Gastrocnemius medialis (tissue), 4 donors: ENCODE measurements at regions not wholly inside any gene's neighbourhood (a gene's known extent, or its start where the extent isn't known, plus 50 kb on each side); places are given as distances from the start of the nearest gene placed in this dataset.

ENCODE experiments used
- ATAC-seq, 2 donors: fragments of 150-250 bp; one replicate each; pipeline ENCODE4 v1.9.1; 2016
- DNase-seq, 2 donors: peaks; one replicate each; pipeline ENCODE4 v3.0.0-alpha.2; 2019
- H3K27ac ChIP-seq, 4 donors: fragments of 200-600 bp; sonication (generic); 1 replicate in 1 of 4; 2 replicates in 3 of 4; pipeline ENCODE4 v1.5.1; 2016 to 2018; ENCODE audit warnings: mild to moderate bottlenecking in 2 of 4, moderate library complexity in 1 of 4
- H3K27me3 ChIP-seq, 3 donors: fragments of 200-600 bp; sonication (generic) in 2 of 3; 1 replicate in 1 of 3; 2 replicates in 2 of 3; pipeline versions ENCODE4 v1.5.1 to v1.6.0; 2016 to 2019; ENCODE audit warnings: mild to moderate bottlenecking in 1 of 3, moderate library complexity in 1 of 3
- H3K36me3 ChIP-seq, 2 donors: fragments of 200-600 bp; sonication (generic) in 1 of 2; one replicate each; pipeline ENCODE4 v1.5.1; 2017 to 2018
- H3K4me1 ChIP-seq, 2 donors: fragments of 200-600 bp; sonication (generic) in 1 of 2; one replicate each; pipeline ENCODE4 v1.5.1; 2016 to 2017; ENCODE audit warnings: mild to moderate bottlenecking in 2 of 2
- H3K4me3 ChIP-seq, 4 donors: fragments of 200-600 bp; sonication (generic) in 3 of 4; 1 replicate in 1 of 4; 2 replicates in 3 of 4; pipeline ENCODE4 v1.5.1; 2016 to 2019; ENCODE audit warnings: mild to moderate bottlenecking in 2 of 4
- H3K9me3 ChIP-seq, 3 donors: fragments of 200-600 bp; sonication (generic) in 2 of 3; 1 replicate in 1 of 3; 2 replicates in 2 of 3; pipeline ENCODE4 v1.5.1; 2016 to 2019
- CTCF ChIP-seq, 5 experiments: fragments of 450-650 bp in 3 of 5; fragments of 200-600 bp in 2 of 5; sonication (generic) in 2 of 5; IDR thresholded peaks in 4 of 5; conservative IDR thresholded peaks in 1 of 5; 1 replicate in 4 of 5; 2 replicates in 1 of 5; pipeline ENCODE4 v1.5.1; 2016 to 2019; ENCODE audit warnings: antibody characterized with exemption in 5 of 5, mild to moderate bottlenecking in 3 of 5, moderate library complexity in 3 of 5
- POLR2A ChIP-seq, 2 donors: fragments of 450-650 bp; IDR thresholded peaks; one replicate each; pipeline ENCODE4 v1.6.1; 2017; ENCODE audit warnings: antibody characterized with exemption in 2 of 2, mild to moderate bottlenecking in 2 of 2, moderate library complexity in 2 of 2
- in situ Hi-C, 4 donors: fragments of 200-750 bp; cut with MboI; loops; one replicate each; pipeline versions ENCODE4 v1.15.0 to v1.8.0; 2017; ENCODE audit warnings: low sequenced_read_pairs in 4 of 4
- intact Hi-C: fragments of 100-400 bp; cut with DNase I; formaldehyde crosslinking; loops from one replicate; pipeline ENCODE4 v1.15.1; 2023; ENCODE audit warnings: low total_unique reads

GRCh38 chr5:121526908-121527307, 324.8 kb upstream of the FTMT start:
- H3K36me3 ChIP-seq: no peaks in the 10 kb centered on the region
- no peaks in the 10 kb centered on the region for H3K4me1 ChIP-seq
- H3K27me3 ChIP-seq: no peaks in the 10 kb centered on the region
- in situ Hi-C loops: no loop called here
- H3K4me3 ChIP-seq: no peak overlapping the region
- H3K9me3 ChIP-seq: no peaks in the 10 kb centered on the region
- DNase-seq: no peak
- no peak for ATAC-seq
- intact Hi-C loops: no loop called here
- no peak overlapping the region for H3K27ac ChIP-seq
- no peak for TF ChIP-seq POLR2A (IDR thresholded peaks at IDR 0.05)

GRCh38 chr5:121533814-121534213, 317.9 kb upstream of the FTMT start:
- ATAC-seq (no peak), DNase-seq (no peak)
- Histone ChIP-seq H3K27me3 (no peaks in the 10 kb centered on the region), H3K27ac (no peak overlapping the region), H3K4me1 (no peaks in the 10 kb centered on the region), H3K4me3 (no peak overlapping the region), H3K9me3 (no peaks in the 10 kb centered on the region), H3K36me3 (no peaks in the 10 kb centered on the region)
- in situ Hi-C loops (no loop called here), intact Hi-C loops (no loop called here)
- TF ChIP-seq CTCF (IDR thresholded peaks at IDR 0.05 in 4 of 5, conservative IDR thresholded peaks at IDR 0.05 in 1 of 5) (no peak), POLR2A (IDR thresholded peaks at IDR 0.05) (no peak)

- TF ChIP-seq CTCF (IDR thresholded peaks at IDR 0.05 in 4 of 5, conservative IDR thresholded peaks at IDR 0.05 in 1 of 5) (no peak), POLR2A (IDR thresholded peaks at IDR 0.05) (no peak)
- DNase-seq (no peak), ATAC-seq (no peak)
- intact Hi-C loops (no loop called here), in situ Hi-C loops (no loop called here)
- Histone ChIP-seq H3K27me3 (no peaks in the 10 kb centered on the region), H3K36me3 (no peaks in the 10 kb centered on the region), H3K4me3 (no peak overlapping the region), H3K27ac (no peak overlapping the region), H3K4me1 (no peaks in the 10 kb centered on the region), H3K9me3 (no peaks in the 10 kb centered on the region)
Observed at GRCh38 chr5:121550989-121551388, 300.7 kb upstream of the FTMT start.

- no peak for TF ChIP-seq POLR2A (IDR thresholded peaks at IDR 0.05)
- TF ChIP-seq CTCF (IDR thresholded peaks at IDR 0.05 in 4 of 5, conservative IDR thresholded peaks at IDR 0.05 in 1 of 5): no peak
- in situ Hi-C loops: no loop called here
- Histone ChIP-seq H3K36me3 (no peaks in the 10 kb centered on the region), H3K4me3 (no peak overlapping the region), H3K27me3 (no peaks in the 10 kb centered on the region), H3K9me3 (no peaks in the 10 kb centered on the region), H3K27ac (no peak overlapping the region), H3K4me1 (no peaks in the 10 kb centered on the region)
- intact Hi-C loops: no loop called here
- DNase-seq (no peak), ATAC-seq (no peak)
Observed at GRCh38 chr5:121559832-121560231, 291.9 kb upstream of the FTMT start.

- Histone ChIP-seq H3K27me3 (no peaks in the 10 kb centered on the region), H3K27ac (no peak overlapping the region), H3K36me3 (no peaks in the 10 kb centered on the region), H3K9me3 (no peaks in the 10 kb centered on the region), H3K4me3 (no peak overlapping the region), H3K4me1 (no peaks in the 10 kb centered on the region)
- intact Hi-C loops (no loop called here), in situ Hi-C loops (no loop called here)
- DNase-seq (no peak), ATAC-seq (no peak)
- TF ChIP-seq POLR2A (IDR thresholded peaks at IDR 0.05) (no peak), CTCF (IDR thresholded peaks at IDR 0.05 in 4 of 5, conservative IDR thresholded peaks at IDR 0.05 in 1 of 5) (no peak)
Observed at GRCh38 chr5:121572061-121572460, 279.6 kb upstream of the FTMT start.
